GM03348 (cell line): ENCODE measurements at regions not wholly inside any gene's neighbourhood (a gene's known extent, or its start where the extent isn't known, plus 50 kb on each side); places are given as distances from the start of the nearest gene placed in this dataset.

ENCODE experiments used
- DNase-seq: peaks from one replicate; pipeline ENCODE4 v3.0.0; 2012; ENCODE audit warnings: low spot score

- no peak for DNase-seq
Observed at GRCh38 chr14:49464885-49465284, 121.3 kb downstream of the RPS29 start.

GRCh38 chr14:49463146-49463545, 123.0 kb downstream of the RPS29 start:
- DNase-seq = no peak

GRCh38 chr14:49461529-49462401, 124.4 kb downstream of the RPS29 start:
- DNase-seq = peak; percentile 49

GRCh38 chr14:49460662-49461061, 125.5 kb downstream of the RPS29 start:
- DNase-seq = no peak

- DNase-seq = no peak
Observed at GRCh38 chr14:49456589-49456988, 129.6 kb downstream of the RPS29 start.

- DNase-seq = no peak
Observed at GRCh38 chr14:49451938-49452337, 134.2 kb downstream of the RPS29 start.

- DNase-seq = no peak
Observed at GRCh38 chr14:49449749-49450148, 136.4 kb downstream of the RPS29 start.

GRCh38 chr14:49447540-49448107, 138.6 kb downstream of the RPS29 start:
- no peak for DNase-seq

- DNase-seq = no peak
Observed at GRCh38 chr14:49446801-49447200, 139.4 kb downstream of the RPS29 start.

- DNase-seq = no peak
Observed at GRCh38 chr14:49438256-49438770, 147.9 kb downstream of the RPS29 start.

- no peak for DNase-seq
Observed at GRCh38 chr14:49428076-49428475, 158.1 kb downstream of the RPS29 start.

GRCh38 chr14:49427117-49427516, 159.1 kb downstream of the RPS29 start:
- DNase-seq = no peak

- no peak for DNase-seq
Observed at GRCh38 chr14:49425921-49426320, 160.3 kb downstream of the RPS29 start.

GRCh38 chr14:49424436-49425331, 161.5 kb downstream of the RPS29 start:
- DNase-seq = no peak

- no peak for DNase-seq
Observed at GRCh38 chr14:49420201-49420600, 166.0 kb downstream of the RPS29 start.

GRCh38 chr14:49418789-49419188, 167.4 kb downstream of the RPS29 start:
- no peak for DNase-seq

GRCh38 chr14:49417790-49418189, 168.4 kb downstream of the RPS29 start:
- DNase-seq = no peak

- DNase-seq = no peak
Observed at GRCh38 chr14:49408187-49408933, 177.8 kb downstream of the RPS29 start.

GRCh38 chr14:49405291-49405690, 180.9 kb downstream of the RPS29 start:
- DNase-seq = no peak

GRCh38 chr14:49401373-49401772, 184.8 kb downstream of the RPS29 start:
- no peak for DNase-seq

GRCh38 chr14:49396801-49397200, 189.4 kb downstream of the RPS29 start:
- DNase-seq = no peak

- no peak for DNase-seq
Observed at GRCh38 chr14:49381778-49382177, 204.4 kb downstream of the RPS29 start.
